GM23338 (cell line): ENCODE measurements at regions not wholly inside any gene's neighbourhood (a gene's known extent, or its start where the extent isn't known, plus 50 kb on each side); places are given as distances from the start of the nearest gene placed in this dataset.

Source experiments
- ATAC-seq: fragments of 200-7000 bp; cut with Tn5 transposase; 3 replicates; pipeline ENCODE4 v1.9.1; 2020
- DNase-seq: peaks from one replicate; pipeline ENCODE4 v3.0.0-alpha.2; 2015; ENCODE audit warnings: low spot score
- H2AFZ ChIP-seq: fragments of 200-600 bp; sonication (generic); 2 replicates; pipeline ENCODE4 v1.8.0; 2016; ENCODE audit warnings: antibody characterized with exemption, mild to moderate bottlenecking, moderate library complexity
- H3F3A ChIP-seq: fragments of 200-600 bp; sonication (generic); replicated peaks from 2 replicates; pipeline ENCODE4 v1.8.0; 2017; ENCODE audit warnings: antibody characterized with exemption, mixed run types, low read depth
- H3K27ac ChIP-seq: fragments of 200-600 bp; sonication (generic); 2 replicates; pipeline ENCODE4 v1.6.1; 2016; ENCODE audit warnings: low read depth
- H3K27me3 ChIP-seq: fragments of 200-600 bp; sonication (generic); 2 replicates; pipeline ENCODE4 v1.8.0; 2016; ENCODE audit warnings: mild to moderate bottlenecking, mixed run types, moderate library complexity; ENCODE audit not compliant: insufficient read depth
- H3K36me3 ChIP-seq: fragments of 200-600 bp; sonication (generic); 2 replicates; pipeline ENCODE4 v1.8.0; 2016; ENCODE audit warnings: mild to moderate bottlenecking; ENCODE audit not compliant: insufficient read depth
- H3K4me1 ChIP-seq: fragments of 200-600 bp; sonication (generic); 2 replicates; pipeline ENCODE4 v1.8.0; 2016; ENCODE audit warnings: mild to moderate bottlenecking, moderate library complexity; ENCODE audit not compliant: insufficient read depth
- H3K4me2 ChIP-seq: fragments of 200-600 bp; sonication (generic); 2 replicates; pipeline ENCODE4 v1.7.1; 2017; ENCODE audit warnings: mixed run types
- H3K4me3 ChIP-seq: fragments of 200-600 bp; sonication (generic); 2 replicates; pipeline ENCODE4 v1.6.1; 2016; ENCODE audit warnings: mixed run types
- H3K79me2 ChIP-seq: fragments of 200-600 bp; sonication (generic); replicated peaks from 2 replicates; pipeline ENCODE4 v1.8.0; 2017; ENCODE audit warnings: mild to moderate bottlenecking; ENCODE audit not compliant: insufficient read depth
- H3K9me2 ChIP-seq: fragments of 200-600 bp; sonication (generic); 2 replicates; pipeline ENCODE4 v1.8.0; 2017; ENCODE audit not compliant: insufficient read depth
- H4K20me1 ChIP-seq: fragments of 200-600 bp; sonication (generic); replicated peaks from 2 replicates; pipeline ENCODE4 v1.8.0; 2017; ENCODE audit warnings: mild to moderate bottlenecking; ENCODE audit not compliant: insufficient read depth
- H3K27ac Mint-ChIP-seq: 2 replicates; pipeline ENCODE4 v1.8.0; 2020; ENCODE audit warnings: inconsistent platforms, mild to moderate bottlenecking, moderate library complexity, mixed read lengths
- H3K27me3 Mint-ChIP-seq: 3 replicates; pipeline ENCODE4 v1.8.0; 2022; ENCODE audit warnings: low read depth, mild to moderate bottlenecking, moderate library complexity, mixed read lengths, inconsistent platforms; ENCODE audit not compliant: insufficient read depth, poor library complexity
- H3K36me3 Mint-ChIP-seq: 3 replicates; pipeline ENCODE4 v1.8.0; 2021; ENCODE audit warnings: low read depth, mild to moderate bottlenecking, inconsistent platforms, moderate library complexity, mixed read lengths
- H3K4me1 Mint-ChIP-seq: 3 replicates; pipeline ENCODE4 v1.8.0; 2020; ENCODE audit warnings: mild to moderate bottlenecking, inconsistent platforms, mixed read lengths
- H3K4me3 Mint-ChIP-seq: 3 replicates; pipeline ENCODE4 v1.8.0; 2021; ENCODE audit warnings: moderate library complexity, mild to moderate bottlenecking, inconsistent platforms, mixed read lengths
- H3K9me3 Mint-ChIP-seq: 3 replicates; pipeline ENCODE4 v1.8.0; 2020; ENCODE audit warnings: moderate library complexity, mild to moderate bottlenecking, inconsistent platforms, mixed read lengths
- CREB1 ChIP-seq: fragments of 250-450 bp; sonication (Bioruptor Pico); IDR thresholded peaks from 2 replicates; pipeline ENCODE4 v1.5.0; 2020; ENCODE audit warnings: low read depth, mild to moderate bottlenecking, moderate library complexity
- EZH2 ChIP-seq: fragments of 200-600 bp; sonication (generic); IDR thresholded peaks from one replicate; pipeline ENCODE4 v1.8.0; 2017; ENCODE audit warnings: antibody characterized with exemption, mild to moderate bottlenecking, low read depth; ENCODE audit not compliant: unreplicated experiment
- EZH2phosphoT487 ChIP-seq: fragments of 200-600 bp; sonication (generic); IDR thresholded peaks from one replicate; pipeline ENCODE4 v1.8.1; 2018; ENCODE audit warnings: antibody characterized with exemption; ENCODE audit not compliant: unreplicated experiment
- JUNB ChIP-seq: IDR thresholded peaks from one replicate; pipeline ENCODE4 v1.6.1; 2016; ENCODE audit warnings: antibody characterized with exemption; ENCODE audit not compliant: unreplicated experiment
- NANOG ChIP-seq: IDR thresholded peaks from 2 replicates; pipeline ENCODE4 v1.6.1; 2016; ENCODE audit warnings: antibody characterized with exemption, borderline replicate concordance
- POLR2AphosphoS5 ChIP-seq: IDR thresholded peaks from 2 replicates; pipeline ENCODE4 v1.6.1; 2016; ENCODE audit warnings: antibody characterized with exemption, low read depth
- STAT1 ChIP-seq: IDR thresholded peaks from one replicate; pipeline ENCODE4 v1.6.1; 2016; ENCODE audit warnings: antibody characterized with exemption; ENCODE audit not compliant: unreplicated experiment
- ZNF114 ChIP-seq: fragments of 250-450 bp; sonication (Bioruptor Pico); IDR thresholded peaks from 2 replicates; pipeline ENCODE4 v1.5.0; 2020; ENCODE audit warnings: mild to moderate bottlenecking, moderate library complexity
- TF ChIP-seq, protein P1 (sequence below): IDR thresholded peaks from 2 replicates; pipeline ENCODE4 v1.6.1; 2016; ENCODE audit warnings: antibody characterized with exemption
- TF ChIP-seq, protein P2 (sequence below), 2 experiments: fragments of 200-600 bp in 1 of 2; sonication (generic) in 1 of 2; conservative IDR thresholded peaks; 2 replicates each; pipeline versions ENCODE4 v1.5.1 to v1.6.1; 2016 to 2017; ENCODE audit warnings: antibody characterized with exemption in 2 of 2, low read depth in 2 of 2, mild to moderate bottlenecking in 2 of 2, moderate library complexity in 1 of 2
- TF ChIP-seq, protein P3 (sequence below): fragments of 250-450 bp; sonication (Bioruptor Pico); IDR thresholded peaks from 2 replicates; pipeline ENCODE4 v1.5.0; 2020; ENCODE audit warnings: mild to moderate bottlenecking, moderate library complexity

GRCh38 chr1:55696891-55697290 lies 481.7 kb upstream of the USP24 start:
- no peaks in the 10 kb centered on the region for H3K4me1 ChIP-seq
- DNase-seq (no peak), ATAC-seq (no peak)
- H3K79me2 ChIP-seq, result no peaks in the 10 kb centered on the region
- Mint-ChIP-seq H3K9me3 (no peaks in the 10 kb centered on the region), H3K36me3 (no peaks in the 10 kb centered on the region), H3K27ac (no peak overlapping the region), H3K4me3 (no peak overlapping the region), H3K27me3 (no peaks in the 10 kb centered on the region), H3K4me1 (no peaks in the 10 kb centered on the region; the same call in 2 of the 3 replicates)
- no peaks in the 10 kb centered on the region for H3F3A ChIP-seq
- no peaks in the 10 kb centered on the region for H4K20me1 ChIP-seq
- H3K27me3 ChIP-seq, result no peaks in the 10 kb centered on the region
- no peak overlapping the region for H3K27ac ChIP-seq
- peak overlapping the region; percentile 10; the same call in 1 of the 2 replicates for H2AFZ ChIP-seq
- TF ChIP-seq ZNF114 (CRISPR knock-in tag) (no peak), STAT1 (no peak), JUNB (no peak), EZH2phosphoT487 (no peak), POLR2AphosphoS5 (no peak), NANOG (no peak), EZH2 (no peak)
- TF ChIP-seq, protein P1, sequence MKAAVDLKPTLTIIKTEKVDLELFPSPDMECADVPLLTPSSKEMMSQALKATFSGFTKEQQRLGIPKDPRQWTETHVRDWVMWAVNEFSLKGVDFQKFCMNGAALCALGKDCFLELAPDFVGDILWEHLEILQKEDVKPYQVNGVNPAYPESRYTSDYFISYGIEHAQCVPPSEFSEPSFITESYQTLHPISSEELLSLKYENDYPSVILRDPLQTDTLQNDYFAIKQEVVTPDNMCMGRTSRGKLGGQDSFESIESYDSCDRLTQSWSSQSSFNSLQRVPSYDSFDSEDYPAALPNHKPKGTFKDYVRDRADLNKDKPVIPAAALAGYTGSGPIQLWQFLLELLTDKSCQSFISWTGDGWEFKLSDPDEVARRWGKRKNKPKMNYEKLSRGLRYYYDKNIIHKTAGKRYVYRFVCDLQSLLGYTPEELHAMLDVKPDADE, result no peak
- TF ChIP-seq, protein P2, sequence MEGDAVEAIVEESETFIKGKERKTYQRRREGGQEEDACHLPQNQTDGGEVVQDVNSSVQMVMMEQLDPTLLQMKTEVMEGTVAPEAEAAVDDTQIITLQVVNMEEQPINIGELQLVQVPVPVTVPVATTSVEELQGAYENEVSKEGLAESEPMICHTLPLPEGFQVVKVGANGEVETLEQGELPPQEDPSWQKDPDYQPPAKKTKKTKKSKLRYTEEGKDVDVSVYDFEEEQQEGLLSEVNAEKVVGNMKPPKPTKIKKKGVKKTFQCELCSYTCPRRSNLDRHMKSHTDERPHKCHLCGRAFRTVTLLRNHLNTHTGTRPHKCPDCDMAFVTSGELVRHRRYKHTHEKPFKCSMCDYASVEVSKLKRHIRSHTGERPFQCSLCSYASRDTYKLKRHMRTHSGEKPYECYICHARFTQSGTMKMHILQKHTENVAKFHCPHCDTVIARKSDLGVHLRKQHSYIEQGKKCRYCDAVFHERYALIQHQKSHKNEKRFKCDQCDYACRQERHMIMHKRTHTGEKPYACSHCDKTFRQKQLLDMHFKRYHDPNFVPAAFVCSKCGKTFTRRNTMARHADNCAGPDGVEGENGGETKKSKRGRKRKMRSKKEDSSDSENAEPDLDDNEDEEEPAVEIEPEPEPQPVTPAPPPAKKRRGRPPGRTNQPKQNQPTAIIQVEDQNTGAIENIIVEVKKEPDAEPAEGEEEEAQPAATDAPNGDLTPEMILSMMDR (conservative IDR thresholded peaks at IDR 0.05; ENCODE audit: low read depth in 2 of 2), result no peak
- H3K4me3 ChIP-seq, result no peak overlapping the region
- H3K4me2 ChIP-seq, result no peak overlapping the region
- peaks cover 14% of the 10 kb centered on the region; the same call in 1 of the 2 replicates for H3K9me2 ChIP-seq
- H3K36me3 ChIP-seq, result no peaks in the 10 kb centered on the region

GRCh38 chr1:55696181-55696754 lies 481.1 kb upstream of the USP24 start:
- Histone ChIP-seq H3K4me2 (no peak overlapping the region), H3K36me3 (no peaks in the 10 kb centered on the region), H4K20me1 (no peaks in the 10 kb centered on the region), H3K9me2 (peaks cover 14% of the 10 kb centered on the region; the same call in 1 of the 2 replicates), H3K79me2 (no peaks in the 10 kb centered on the region), H3K27me3 (no peaks in the 10 kb centered on the region), H3K27ac (no peak overlapping the region), H2AFZ (no peak overlapping the region), H3K4me1 (no peaks in the 10 kb centered on the region), H3K4me3 (no peak overlapping the region), H3F3A (no peaks in the 10 kb centered on the region)
- ATAC-seq (no peak), DNase-seq (no peak)
- H3K4me3 Mint-ChIP-seq, result no peak overlapping the region
- H3K4me1 Mint-ChIP-seq, result no peaks in the 10 kb centered on the region
- H3K36me3 Mint-ChIP-seq, result no peaks in the 10 kb centered on the region
- H3K9me3 Mint-ChIP-seq, result no peaks in the 10 kb centered on the region
- no peak overlapping the region for H3K27ac Mint-ChIP-seq
- H3K27me3 Mint-ChIP-seq, result no peaks in the 10 kb centered on the region
- no peak for TF ChIP-seq CREB1
- no peak for TF ChIP-seq ZNF114 (CRISPR knock-in tag)
- TF ChIP-seq, protein P3, sequence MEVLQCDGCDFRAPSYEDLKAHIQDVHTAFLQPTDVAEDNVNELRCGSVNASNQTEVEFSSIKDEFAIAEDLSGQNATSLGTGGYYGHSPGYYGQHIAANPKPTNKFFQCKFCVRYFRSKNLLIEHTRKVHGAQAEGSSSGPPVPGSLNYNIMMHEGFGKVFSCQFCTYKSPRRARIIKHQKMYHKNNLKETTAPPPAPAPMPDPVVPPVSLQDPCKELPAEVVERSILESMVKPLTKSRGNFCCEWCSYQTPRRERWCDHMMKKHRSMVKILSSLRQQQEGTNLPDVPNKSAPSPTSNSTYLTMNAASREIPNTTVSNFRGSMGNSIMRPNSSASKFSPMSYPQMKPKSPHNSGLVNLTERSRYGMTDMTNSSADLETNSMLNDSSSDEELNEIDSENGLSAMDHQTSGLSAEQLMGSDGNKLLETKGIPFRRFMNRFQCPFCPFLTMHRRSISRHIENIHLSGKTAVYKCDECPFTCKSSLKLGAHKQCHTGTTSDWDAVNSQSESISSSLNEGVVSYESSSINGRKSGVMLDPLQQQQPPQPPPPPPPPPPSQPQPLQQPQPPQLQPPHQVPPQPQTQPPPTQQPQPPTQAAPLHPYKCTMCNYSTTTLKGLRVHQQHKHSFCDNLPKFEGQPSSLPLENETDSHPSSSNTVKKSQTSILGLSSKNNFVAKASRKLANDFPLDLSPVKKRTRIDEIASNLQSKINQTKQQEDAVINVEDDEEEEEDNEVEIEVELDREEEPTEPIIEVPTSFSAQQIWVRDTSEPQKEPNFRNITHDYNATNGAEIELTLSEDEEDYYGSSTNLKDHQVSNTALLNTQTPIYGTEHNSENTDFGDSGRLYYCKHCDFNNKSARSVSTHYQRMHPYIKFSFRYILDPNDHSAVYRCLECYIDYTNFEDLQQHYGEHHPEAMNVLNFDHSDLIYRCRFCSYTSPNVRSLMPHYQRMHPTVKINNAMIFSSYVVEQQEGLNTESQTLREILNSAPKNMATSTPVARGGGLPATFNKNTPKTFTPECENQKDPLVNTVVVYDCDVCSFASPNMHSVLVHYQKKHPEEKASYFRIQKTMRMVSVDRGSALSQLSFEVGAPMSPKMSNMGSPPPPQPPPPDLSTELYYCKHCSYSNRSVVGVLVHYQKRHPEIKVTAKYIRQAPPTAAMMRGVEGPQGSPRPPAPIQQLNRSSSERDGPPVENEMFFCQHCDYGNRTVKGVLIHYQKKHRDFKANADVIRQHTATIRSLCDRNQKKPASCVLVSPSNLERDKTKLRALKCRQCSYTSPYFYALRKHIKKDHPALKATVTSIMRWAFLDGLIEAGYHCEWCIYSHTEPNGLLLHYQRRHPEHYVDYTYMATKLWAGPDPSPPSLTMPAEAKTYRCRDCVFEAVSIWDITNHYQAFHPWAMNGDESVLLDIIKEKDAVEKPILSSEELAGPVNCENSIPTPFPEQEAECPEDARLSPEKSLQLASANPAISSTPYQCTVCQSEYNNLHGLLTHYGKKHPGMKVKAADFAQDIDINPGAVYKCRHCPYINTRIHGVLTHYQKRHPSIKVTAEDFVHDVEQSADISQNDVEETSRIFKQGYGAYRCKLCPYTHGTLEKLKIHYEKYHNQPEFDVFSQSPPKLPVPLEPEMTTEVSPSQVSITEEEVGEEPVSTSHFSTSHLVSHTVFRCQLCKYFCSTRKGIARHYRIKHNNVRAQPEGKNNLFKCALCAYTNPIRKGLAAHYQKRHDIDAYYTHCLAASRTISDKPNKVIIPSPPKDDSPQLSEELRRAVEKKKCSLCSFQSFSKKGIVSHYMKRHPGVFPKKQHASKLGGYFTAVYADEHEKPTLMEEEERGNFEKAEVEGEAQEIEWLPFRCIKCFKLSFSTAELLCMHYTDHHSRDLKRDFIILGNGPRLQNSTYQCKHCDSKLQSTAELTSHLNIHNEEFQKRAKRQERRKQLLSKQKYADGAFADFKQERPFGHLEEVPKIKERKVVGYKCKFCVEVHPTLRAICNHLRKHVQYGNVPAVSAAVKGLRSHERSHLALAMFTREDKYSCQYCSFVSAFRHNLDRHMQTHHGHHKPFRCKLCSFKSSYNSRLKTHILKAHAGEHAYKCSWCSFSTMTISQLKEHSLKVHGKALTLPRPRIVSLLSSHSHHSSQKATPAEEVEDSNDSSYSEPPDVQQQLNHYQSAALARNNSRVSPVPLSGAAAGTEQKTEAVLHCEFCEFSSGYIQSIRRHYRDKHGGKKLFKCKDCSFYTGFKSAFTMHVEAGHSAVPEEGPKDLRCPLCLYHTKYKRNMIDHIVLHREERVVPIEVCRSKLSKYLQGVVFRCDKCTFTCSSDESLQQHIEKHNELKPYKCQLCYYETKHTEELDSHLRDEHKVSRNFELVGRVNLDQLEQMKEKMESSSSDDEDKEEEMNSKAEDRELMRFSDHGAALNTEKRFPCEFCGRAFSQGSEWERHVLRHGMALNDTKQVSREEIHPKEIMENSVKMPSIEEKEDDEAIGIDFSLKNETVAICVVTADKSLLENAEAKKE (CRISPR knock-in tag), result no peak
- no peak for TF ChIP-seq POLR2AphosphoS5
- no peak for TF ChIP-seq EZH2
- TF ChIP-seq JUNB, result no peak
